HepG2 (cell line): ENCODE measurements at regions not wholly inside any gene's neighbourhood (a gene's known extent, or its start where the extent isn't known, plus 50 kb on each side); places are given as distances from the start of the nearest gene placed in this dataset.

Experiments used
- CTCF ChIP-seq: sonication (generic); formaldehyde crosslinking; IDR thresholded peaks from 2 replicates; pipeline ENCODE4 v1.5.0; 2020; ENCODE audit warnings: mild to moderate bottlenecking, missing genetic modification reagents, moderate library complexity
- EZH2 ChIP-seq: conservative IDR thresholded peaks from 2 replicates; pipeline ENCODE4 v1.6.1; 2012; ENCODE audit warnings: mild to moderate bottlenecking, low read depth, low read length, moderate library complexity
- HDAC2 ChIP-seq: sonication (generic); formaldehyde crosslinking; IDR thresholded peaks from 2 replicates; pipeline ENCODE4 v1.4.0; 2020; ENCODE audit warnings: missing genetic modification reagents
- HMG20B ChIP-seq: conservative IDR thresholded peaks from 2 replicates; pipeline ENCODE4 v1.6.1; 2016; ENCODE audit warnings: missing genetic modification reagents, missing compliant biosample characterization
- NAIF1 ChIP-seq: sonication (generic); formaldehyde crosslinking; IDR thresholded peaks from 2 replicates; pipeline ENCODE4 v1.5.0; 2020; ENCODE audit warnings: mild to moderate bottlenecking, missing genetic modification reagents, borderline replicate concordance
- PITX1 ChIP-seq: sonication (generic); formaldehyde crosslinking; IDR thresholded peaks from 2 replicates; pipeline ENCODE4 v1.5.1; 2020; ENCODE audit warnings: mild to moderate bottlenecking, missing genetic modification reagents
- REST ChIP-seq, 2 experiments: IDR thresholded peaks; 2 replicates each; pipeline ENCODE4 v1.6.1; 2011 to 2012; ENCODE audit warnings: low read length in 2 of 2, borderline replicate concordance in 1 of 2, low read depth in 1 of 2, mild to moderate bottlenecking in 1 of 2, moderate library complexity in 1 of 2
- SOX6 ChIP-seq, 2 experiments: fragments of 450-650 bp in 1 of 2; sonication (generic) in 1 of 2; formaldehyde crosslinking in 1 of 2; IDR thresholded peaks; 2 replicates each; pipeline versions ENCODE4 v1.4.0 to v1.6.1; 2017 to 2020; ENCODE audit warnings: antibody characterized with exemption in 1 of 2, mild to moderate bottlenecking in 1 of 2, missing genetic modification reagents in 1 of 2
- TP53 ChIP-seq: sonication (generic); formaldehyde crosslinking; conservative IDR thresholded peaks from 2 replicates; pipeline ENCODE4 v1.4.0; 2020; ENCODE audit warnings: missing genetic modification reagents
- UBTF ChIP-seq: sonication (generic); formaldehyde crosslinking; IDR thresholded peaks from 2 replicates; pipeline ENCODE4 v1.4.0; 2020; ENCODE audit warnings: mild to moderate bottlenecking, missing genetic modification reagents
- ZNF496 ChIP-seq: sonication (generic); formaldehyde crosslinking; IDR thresholded peaks from 2 replicates; pipeline ENCODE4 v1.8.1; 2023; ENCODE audit warnings: mild to moderate bottlenecking, moderate library complexity, missing genetic modification reagents; ENCODE audit not compliant: insufficient replicate concordance

- TF ChIP-seq CTCF (CRISPR knock-in tag) (no peak), REST (IDR thresholded peaks at IDR 0.05; ENCODE audit: borderline replicate concordance in 1 of 2, low read depth in 1 of 2, low read length in 2 of 2) (no peak), ZNF496 (CRISPR knock-in tag) (no peak), NAIF1 (CRISPR knock-in tag) (no peak), HMG20B (CRISPR knock-in tag) (no peak), EZH2 (no peak), SOX6 (IDR thresholded peaks at IDR 0.05) (no peak), SOX6 (CRISPR knock-in tag; IDR thresholded peaks at IDR 0.05) (no peak), HDAC2 (CRISPR knock-in tag) (no peak), PITX1 (CRISPR knock-in tag) (no peak), TP53 (CRISPR knock-in tag) (no peak), UBTF (no peak)
Measured at GRCh38 chr3:30155755-30156154, 450.6 kb upstream of the TGFBR2 start.
